ENCODE measurements at regions not wholly inside any gene's neighbourhood (a gene's known extent, or its start where the extent isn't known, plus 50 kb on each side); places are given as distances from the start of the nearest gene placed in this dataset.
"Not testable (repeated sequence)": the region's sequence is repeated elsewhere in the genome, so short reads cannot be mapped to it uniquely, and the experiment has no call there.

GRCh38 chr10:108095932-108096925, 931.7 kb upstream of the SORCS1 start:
- DNase-seq (ENCODE audit: low spot score) = no peak

GRCh38 chr10:108090476-108091215, 926.1 kb upstream of the SORCS1 start:
- no peak for DNase-seq (ENCODE audit: low spot score)

- DNase-seq (ENCODE audit: low spot score) = no peak
These were observed 922.0 kb upstream of the SORCS1 start for GRCh38 chr10:108086502-108086901.

DNA sequence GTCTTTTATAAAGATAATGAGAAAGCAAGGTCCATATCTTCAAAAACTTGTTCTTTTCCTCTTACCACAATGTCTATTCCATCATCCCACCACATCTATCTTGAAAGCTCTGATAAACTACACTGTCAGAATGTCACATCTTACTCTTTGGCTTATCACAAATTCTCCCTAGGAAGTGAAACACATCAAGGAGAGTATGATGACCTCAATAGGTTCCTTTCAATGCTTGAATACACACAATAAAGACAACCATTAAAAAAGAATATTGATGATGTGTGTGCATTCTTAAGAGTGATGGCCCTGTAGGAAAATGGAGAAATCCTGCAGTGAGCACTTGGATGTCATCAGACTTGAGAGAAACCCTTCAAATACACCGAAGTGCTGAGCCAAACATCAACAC, 918.1 kb upstream of the SORCS1 start:
- DNase-seq (ENCODE audit: low spot score) = no peak

DNA sequence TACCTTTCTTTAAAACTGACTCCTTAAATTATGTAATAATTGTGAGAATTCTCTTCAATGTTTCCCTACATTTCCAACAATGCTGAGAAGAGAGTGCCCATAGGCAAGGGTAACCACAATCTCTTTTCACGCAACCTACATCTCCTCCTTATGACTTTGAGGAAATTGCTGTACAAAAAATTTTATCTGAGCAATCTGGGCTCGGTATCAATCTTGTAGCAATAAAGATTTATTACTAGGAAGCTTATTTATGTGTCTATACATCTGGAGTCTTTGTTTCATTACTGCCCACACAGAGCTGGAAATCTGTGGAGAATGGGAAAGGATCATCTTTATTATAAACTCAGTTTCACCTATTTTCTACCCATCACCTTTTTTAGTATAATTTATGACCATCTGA, 913.8 kb upstream of the SORCS1 start:
- DNase-seq (ENCODE audit: low spot score) = no peak

DNA sequence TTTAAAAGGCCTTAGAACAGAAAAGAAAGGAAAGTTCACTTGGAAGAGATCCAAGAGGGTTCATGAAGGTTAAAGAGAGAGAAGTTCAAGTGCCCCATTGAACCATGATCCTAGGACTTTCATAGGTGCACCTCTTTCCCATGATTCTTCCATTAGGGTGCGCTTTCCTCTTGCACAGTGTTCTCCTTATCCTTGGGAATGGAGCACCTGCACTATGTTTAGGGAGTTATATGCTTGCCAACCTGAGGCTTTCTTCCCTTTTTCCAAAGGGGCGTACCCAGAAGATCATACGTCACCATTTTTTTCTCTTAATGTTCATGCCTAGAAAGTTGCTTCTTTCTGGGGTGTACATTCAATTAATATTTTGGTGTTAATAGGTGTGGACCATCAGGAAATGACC, 908.0 kb upstream of the SORCS1 start:
- DNase-seq (ENCODE audit: low spot score) = no peak

DNA sequence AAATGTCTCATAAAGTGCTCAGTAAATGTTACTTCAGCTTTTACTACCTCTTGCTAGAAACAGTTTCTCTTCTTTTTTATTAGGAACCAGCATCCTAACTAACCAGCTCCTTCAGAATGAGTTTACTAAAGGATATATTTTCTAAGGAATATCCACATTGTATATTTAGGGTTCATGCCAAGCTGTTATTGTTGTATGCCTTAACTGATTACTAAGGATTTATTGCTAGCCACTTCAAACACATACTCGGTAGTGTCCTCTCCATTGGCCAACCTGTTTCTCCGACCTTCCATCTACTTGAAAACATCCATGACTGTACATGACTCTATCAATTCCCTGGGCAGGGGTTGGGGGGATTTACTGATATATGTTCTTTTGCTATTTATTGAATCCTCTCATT, 906.3 kb upstream of the SORCS1 start:
- no peak for DNase-seq (ENCODE audit: low spot score)

- DNase-seq (ENCODE audit: low spot score) = no peak
These were observed 904.6 kb upstream of the SORCS1 start for GRCh38 chr10:108069096-108069495.

- no peak for DNase-seq (ENCODE audit: low spot score)
These were observed 900.3 kb upstream of the SORCS1 start for GRCh38 chr10:108064746-108065260.

DNA sequence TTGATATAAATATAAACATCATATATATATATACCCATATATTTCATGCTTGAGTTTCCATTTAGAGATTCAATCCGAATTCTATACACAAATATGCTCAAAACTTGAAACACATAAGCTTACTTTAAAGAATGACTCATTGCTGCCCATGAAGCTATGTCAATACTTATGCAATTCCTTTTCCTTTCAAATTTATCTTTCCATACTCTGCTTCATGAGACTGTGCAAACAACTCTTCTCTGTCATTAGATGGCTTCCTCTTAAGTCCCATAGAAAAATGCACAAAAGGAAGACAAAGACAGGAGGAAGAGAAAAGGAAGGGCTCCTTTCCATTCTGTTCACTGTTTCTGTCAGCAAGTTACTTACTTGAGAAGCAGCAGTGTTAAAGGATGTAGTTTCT, 895.7 kb upstream of the SORCS1 start:
- no peak for DNase-seq (ENCODE audit: low spot score)

GRCh38 chr10:108055506-108055905, 891.0 kb upstream of the SORCS1 start:
- no peak for DNase-seq (ENCODE audit: low spot score)

DNA sequence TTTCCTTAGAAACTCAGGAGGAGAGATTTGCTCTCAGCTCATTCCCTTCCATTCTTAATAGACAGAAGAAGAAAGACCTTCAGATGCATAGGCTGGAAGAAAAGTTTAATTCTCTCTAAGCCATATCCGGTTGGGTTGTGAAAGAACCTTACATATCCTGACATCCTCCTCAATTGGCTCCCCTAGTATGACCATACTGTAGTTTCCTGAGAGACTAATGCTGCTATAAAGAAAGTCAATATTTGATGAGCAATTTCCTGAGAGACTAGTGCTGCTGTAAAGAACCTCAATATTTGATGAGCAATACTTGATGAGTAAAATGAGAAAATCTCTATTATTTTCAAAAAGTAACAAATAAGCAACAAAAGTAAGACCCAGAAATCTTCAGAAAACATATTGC, 888.5 kb upstream of the SORCS1 start:
- no peak for DNase-seq (ENCODE audit: low spot score)

GRCh38 chr10:108051218-108051617, 886.7 kb upstream of the SORCS1 start:
- no peak for DNase-seq (ENCODE audit: low spot score)

DNA sequence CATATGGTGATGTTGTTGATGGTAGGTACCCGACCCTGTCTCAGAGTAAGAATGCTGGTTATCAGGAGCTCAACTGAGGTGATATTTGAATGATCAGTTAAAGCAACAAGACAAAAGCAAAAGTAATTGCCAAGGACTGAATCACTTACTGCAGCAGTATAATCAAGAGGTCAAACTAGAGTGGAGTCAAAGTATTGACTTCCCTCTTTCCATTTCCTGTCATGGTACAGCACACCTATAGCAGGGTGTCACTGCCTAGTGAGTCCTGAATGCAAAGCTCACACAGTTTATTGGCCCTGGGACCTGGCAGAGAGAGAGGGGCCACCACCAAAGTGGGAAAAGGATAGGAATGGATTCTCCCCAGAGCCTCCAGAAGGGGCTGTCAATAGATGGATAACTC, 886.1 kb upstream of the SORCS1 start:
- no peak for DNase-seq (ENCODE audit: low spot score)

- DNase-seq (ENCODE audit: low spot score) = no peak
These were observed 885.2 kb upstream of the SORCS1 start for GRCh38 chr10:108049668-108050067.

DNA sequence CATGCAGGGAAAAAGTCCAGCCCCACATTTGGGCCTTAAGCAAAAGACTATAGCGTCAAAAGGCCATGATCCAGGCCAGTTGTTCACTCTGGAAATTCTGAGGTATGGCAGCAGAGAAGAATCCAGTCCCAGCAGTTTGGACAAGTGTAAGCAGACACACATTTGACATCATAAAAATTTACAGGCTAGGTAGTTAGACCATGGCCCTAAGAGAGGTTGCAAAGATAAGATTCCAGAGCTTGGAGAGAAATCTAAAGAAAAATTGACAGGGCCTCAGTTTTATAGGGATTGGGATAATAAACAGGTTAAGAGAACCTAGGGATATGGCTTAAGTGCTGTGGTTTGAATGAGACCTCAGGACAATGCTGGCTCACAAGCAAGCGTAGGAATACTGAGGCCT, 884.4 kb upstream of the SORCS1 start:
- DNase-seq (ENCODE audit: low spot score) = no peak

DNA sequence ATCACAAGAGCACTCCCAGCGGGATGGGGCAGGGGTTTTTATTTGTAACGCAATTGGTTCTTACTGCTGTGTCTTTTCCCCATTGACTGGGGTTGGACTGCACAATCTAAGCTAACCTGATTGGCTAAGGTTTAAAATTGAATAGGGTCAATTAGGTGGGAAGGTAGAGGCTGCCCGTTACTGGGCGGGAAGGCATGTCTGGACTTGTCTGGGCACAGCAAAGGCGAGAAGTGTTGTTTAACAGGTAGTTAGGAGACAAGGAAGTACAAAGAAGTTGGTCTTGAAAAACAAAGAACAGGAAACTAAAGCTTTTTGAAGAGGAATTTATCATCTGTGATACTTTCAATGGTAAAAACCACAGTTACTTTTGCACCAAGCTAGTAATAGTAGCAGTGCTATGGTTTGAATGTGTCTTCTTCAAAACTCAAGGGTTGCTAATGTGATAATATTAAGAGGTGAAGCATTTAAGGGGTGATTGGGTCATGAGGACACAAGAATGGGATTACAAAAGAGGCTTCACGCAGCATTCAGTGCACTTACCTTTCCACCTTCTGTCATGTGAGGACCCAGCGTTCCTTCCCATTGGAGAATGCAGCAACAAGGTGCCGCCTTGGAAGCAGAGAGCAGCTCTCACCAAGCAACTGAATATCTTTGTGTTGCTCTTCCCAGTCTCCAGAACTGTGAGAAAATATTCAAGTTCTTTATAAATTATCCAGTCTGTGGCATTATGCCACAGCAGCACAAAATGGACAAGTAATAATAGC, 875.5 kb upstream of the SORCS1 start:
- DNase-seq (ENCODE audit: low spot score) = no peak

- DNase-seq (ENCODE audit: low spot score) = no peak
These were observed 872.6 kb upstream of the SORCS1 start for GRCh38 chr10:108037061-108037460.

- DNase-seq (ENCODE audit: low spot score) = no peak
These were observed 871.8 kb upstream of the SORCS1 start for GRCh38 chr10:108036265-108036664.

- no peak for DNase-seq (ENCODE audit: low spot score)
These were observed 870.3 kb upstream of the SORCS1 start for GRCh38 chr10:108034829-108035228.

DNA sequence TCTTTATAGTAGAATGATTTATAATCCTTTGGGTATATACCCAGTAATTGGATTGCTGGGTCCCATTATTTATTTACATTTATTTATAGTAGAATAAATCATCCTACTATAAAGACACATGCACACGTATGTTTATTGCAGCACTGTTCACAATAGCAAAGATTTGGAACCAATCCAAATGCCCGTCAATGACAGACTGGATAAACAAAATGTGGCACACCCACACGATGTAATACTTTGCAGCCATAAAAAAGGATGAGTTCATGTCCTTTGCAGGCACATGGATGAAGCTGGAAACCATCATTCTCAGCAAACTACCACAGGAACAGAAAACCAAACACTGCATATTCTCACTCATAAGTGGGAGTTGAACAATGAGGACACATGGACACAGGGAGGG, 869.0 kb upstream of the SORCS1 start:
- not testable (repeated sequence) for DNase-seq (ENCODE audit: low spot score)

- no peak for DNase-seq (ENCODE audit: low spot score)
These were observed 867.0 kb upstream of the SORCS1 start for GRCh38 chr10:108031505-108031904.
